IMR-90 (cell line): ENCODE measurements at regions not wholly inside any gene's neighbourhood (a gene's known extent, or its start where the extent isn't known, plus 50 kb on each side); places are given as distances from the start of the nearest gene placed in this dataset.

Source experiments
- ATAC-seq: fragments of 200-7000 bp; cut with Tn5 transposase; 2 replicates; pipeline ENCODE4 v1.9.1; 2020; ENCODE audit warnings: low read depth, mild to moderate bottlenecking, moderate library complexity
- BruUV-seq: library from RNA; stranded (reverse); fragments of 400-500 nt; replicated peaks from 2 replicates; lab custom pipeline; 2021; lab: Mats Ljungman, UMichigan
- CTCF ChIA-PET: fragments of 300-600 bp; formaldehyde crosslinking; extraction: SDS; loops from one replicate; lab custom pipeline; 2021; ENCODE audit warnings: antibody characterized with exemption; lab: Yijun Ruan, JAX
- POLR2A ChIA-PET: fragments of 300-600 bp; sonication (Branson Sonifier 250); formaldehyde crosslinking; loops from one replicate; lab custom pipeline; 2022; ENCODE audit warnings: antibody characterized with exemption; ENCODE audit not compliant: unreplicated experiment; lab: Charles Lee
- DNase-seq: peaks from one replicate; pipeline ENCODE4 v3.0.0; 2013
- H2AFZ ChIP-seq: replicated peaks from 2 replicates; pipeline ENCODE3; 2013; ENCODE audit warnings: low read length, mild to moderate bottlenecking; ENCODE audit not compliant: poor library complexity
- H2AK5ac ChIP-seq: 2 replicates; pipeline ENCODE4 v1.6.1; 2013; ENCODE audit warnings: low read depth, low read length, inconsistent platforms
- H2AK9ac ChIP-seq: replicated peaks from 2 replicates; pipeline ENCODE3; 2013; ENCODE audit warnings: mild to moderate bottlenecking, low read depth, low read length, moderate library complexity; ENCODE audit not compliant: poor library complexity
- H2BK120ac ChIP-seq: 2 replicates; pipeline ENCODE4 v1.6.1; 2013; ENCODE audit warnings: low read depth, low read length, inconsistent platforms
- H2BK15ac ChIP-seq: 3 replicates; pipeline ENCODE4 v1.6.1; 2013; ENCODE audit warnings: low read depth, low read length, inconsistent platforms
- H2BK20ac ChIP-seq: 2 replicates; pipeline ENCODE4 v1.6.1; 2013; ENCODE audit warnings: low read depth, mild to moderate bottlenecking, inconsistent platforms, low read length, moderate library complexity
- H2BK5ac ChIP-seq: 2 replicates; pipeline ENCODE4 v1.6.1; 2013; ENCODE audit warnings: mild to moderate bottlenecking, low read depth, low read length, inconsistent platforms; ENCODE audit not compliant: poor library complexity, severe bottlenecking
- H3K14ac ChIP-seq: replicated peaks from 2 replicates; pipeline ENCODE4 v1.6.1; 2013; ENCODE audit warnings: low read depth, low read length, inconsistent platforms
- H3K18ac ChIP-seq: 2 replicates; pipeline ENCODE4 v1.6.1; 2013; ENCODE audit warnings: low read depth, low read length, control low read depth
- H3K23ac ChIP-seq: 2 replicates; pipeline ENCODE4 v1.6.1; 2013; ENCODE audit warnings: low read depth, low read length, inconsistent platforms
- H3K27ac ChIP-seq: 2 replicates; pipeline ENCODE4 v1.5.1; 2013; ENCODE audit warnings: mild to moderate bottlenecking, control low read depth, low read length; ENCODE audit not compliant: insufficient read depth
- H3K27me3 ChIP-seq: 2 replicates; pipeline ENCODE4 v1.6.1; 2013; ENCODE audit warnings: low read length; ENCODE audit not compliant: control insufficient read depth, insufficient read depth
- H3K36me3 ChIP-seq: 2 replicates; pipeline ENCODE4 v1.6.1; 2013; ENCODE audit warnings: low read length, mixed read lengths; ENCODE audit not compliant: control insufficient read depth, insufficient read depth
- H3K4ac ChIP-seq: 2 replicates; pipeline ENCODE4 v1.6.1; 2013; ENCODE audit warnings: low read depth, low read length, inconsistent platforms
- H3K4me1 ChIP-seq: 2 replicates; pipeline ENCODE4 v1.6.1; 2013; ENCODE audit warnings: low read length, mixed read lengths; ENCODE audit not compliant: control insufficient read depth, insufficient read depth
- H3K4me2 ChIP-seq: 2 replicates; pipeline ENCODE4 v1.6.1; 2013; ENCODE audit warnings: low read depth, mild to moderate bottlenecking, control low read depth, low read length, moderate library complexity
- H3K4me3 ChIP-seq: 2 replicates; pipeline ENCODE4 v1.5.1; 2013; ENCODE audit warnings: low read depth, mild to moderate bottlenecking, control low read depth, low read length, moderate library complexity; ENCODE audit not compliant: insufficient read depth
- H3K56ac ChIP-seq: 2 replicates; pipeline ENCODE4 v1.6.1; 2013; ENCODE audit warnings: low read length, inconsistent platforms; ENCODE audit not compliant: insufficient read depth; ENCODE audit errors: extremely low read depth
- H3K79me1 ChIP-seq, 2 experiments: 2 replicates each; pipeline ENCODE4 v1.6.1; 2013; ENCODE audit warnings: low read length in 2 of 2, inconsistent platforms in 1 of 2, low read depth in 1 of 2
- H3K9ac ChIP-seq: 2 replicates; pipeline ENCODE4 v1.6.1; 2013; ENCODE audit warnings: low read depth, low read length, control low read depth
- H3K9me1 ChIP-seq: 2 replicates; pipeline ENCODE4 v1.6.1; 2013; ENCODE audit warnings: low read length, inconsistent platforms; ENCODE audit not compliant: insufficient read depth
- H3K9me3 ChIP-seq: 2 replicates; pipeline ENCODE4 v1.6.1; 2013; ENCODE audit warnings: low read length; ENCODE audit not compliant: control insufficient read depth, insufficient read depth
- H4K20me1 ChIP-seq: 2 replicates; pipeline ENCODE4 v1.6.1; 2013; ENCODE audit warnings: low read length, inconsistent platforms; ENCODE audit not compliant: insufficient read depth
- H4K5ac ChIP-seq: 2 replicates; pipeline ENCODE4 v1.6.1; 2013; ENCODE audit warnings: mild to moderate bottlenecking, low read depth, low read length, control low read depth
- H4K8ac ChIP-seq, 2 experiments: 2 replicates each; pipeline ENCODE4 v1.6.1; 2013; ENCODE audit warnings: low read depth in 2 of 2, low read length in 2 of 2, control low read depth in 1 of 2, inconsistent platforms in 1 of 2
- H4K91ac ChIP-seq: 2 replicates; pipeline ENCODE4 v1.6.1; 2013; ENCODE audit warnings: low read depth, low read length, inconsistent platforms; ENCODE audit not compliant: insufficient read depth
- BHLHE40 ChIP-seq: fragments of 150-350 bp; IDR thresholded peaks from 2 replicates; pipeline ENCODE4 v1.6.1; 2016; ENCODE audit warnings: mild to moderate bottlenecking, low read depth, low read length
- CEBPB ChIP-seq: IDR thresholded peaks from 2 replicates; pipeline ENCODE4 v1.6.1; 2012; ENCODE audit warnings: low read depth, low read length, improper control_type of control experiment
- MAFK ChIP-seq: IDR thresholded peaks from 2 replicates; pipeline ENCODE4 v1.6.1; 2012; ENCODE audit warnings: low read depth, low read length, improper control_type of control experiment
- MXI1 ChIP-seq: IDR thresholded peaks from 2 replicates; pipeline ENCODE4 v1.6.1; 2012; ENCODE audit warnings: low read depth, mild to moderate bottlenecking, low read length, moderate library complexity, borderline replicate concordance
- POLR2A ChIP-seq: IDR thresholded peaks from 2 replicates; pipeline ENCODE4 v1.6.1; 2012; ENCODE audit warnings: mild to moderate bottlenecking, low read depth, low read length
- RAD21 ChIP-seq: IDR thresholded peaks from 2 replicates; pipeline ENCODE4 v1.6.1; 2012; ENCODE audit warnings: low read length, improper control_type of control experiment
- SMC3 ChIP-seq: fragments of 150-350 bp; IDR thresholded peaks from 2 replicates; pipeline ENCODE4 v1.6.1; 2016; ENCODE audit warnings: low read depth, mild to moderate bottlenecking, antibody characterized with exemption, low read length, moderate library complexity
- WGBS, 2 experiments: methylation state at CpG; one replicate each; pipeline versions ENCODE4 v1.1.5 to v1.1.7; 2013; ENCODE audit warnings: missing lambda C conversion rate in 2 of 2; ENCODE audit not compliant: insufficient read length in 1 of 2; ENCODE audit errors: extremely low coverage in 2 of 2; 5-methylcytosine and 5-hydroxymethylcytosine counted together
- dilution Hi-C: fragments of 300-500 bp; cut with HindIII; formaldehyde crosslinking; loops from one replicate; pipeline ENCODE4 v1.14.3; 2018; ENCODE audit warnings: low sequenced_read_pairs; ENCODE audit not compliant: unreplicated experiment
- in situ Hi-C: fragments of 300-500 bp; cut with MboI; formaldehyde crosslinking; loops from 3 replicates; pipeline ENCODE4 v1.14.3; 2019; ENCODE audit warnings: low sequenced_read_pairs, inconsistent platforms, mixed read lengths
- intact Hi-C: fragments of 100-400 bp; cut with micrococcal nuclease; formaldehyde crosslinking; loops from 2 replicates; pipeline ENCODE4 v1.10.0; 2022
- TF ChIP-seq, protein P1 (sequence below): conservative IDR thresholded peaks from 2 replicates; pipeline ENCODE4 v1.5.1; 2012; ENCODE audit warnings: mild to moderate bottlenecking, low read depth, low read length, improper control_type of control experiment

DNA sequence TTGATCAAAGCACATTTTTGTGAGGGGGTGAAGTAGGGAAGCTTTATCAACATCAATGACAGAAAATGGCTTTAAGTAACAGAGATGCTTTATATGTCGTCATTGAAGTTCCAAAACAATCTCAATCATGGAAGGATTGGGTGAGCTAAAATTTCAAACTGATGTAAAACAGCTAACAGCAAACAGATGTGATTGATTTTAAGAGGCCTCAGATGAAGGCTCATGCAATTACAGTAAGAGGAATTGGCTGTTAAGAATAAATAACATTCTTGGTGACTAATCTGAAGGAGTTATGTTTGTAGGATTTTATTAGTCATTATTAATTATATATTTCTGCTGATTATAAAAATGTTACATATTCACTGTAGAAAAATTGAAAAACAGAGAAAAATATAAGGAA, 63.5 kb upstream of the PUM3 start:
- CTCF ChIA-PET, result interaction anchor here (1.7 kb wide), 1 partner anchor 14 kb away, joined by 5 read pairs; no protein-coding TSS in a partner anchor
- no peak overlapping the region for H3K9ac ChIP-seq
- no peak overlapping the region for H3K18ac ChIP-seq
- intact Hi-C loops (no loop called here), in situ Hi-C loops (no loop called here), dilution Hi-C loops (no loop called here)
- no peak overlapping the region for H2AK9ac ChIP-seq
- H4K20me1 ChIP-seq, result no peaks in the 10 kb centered on the region
- no peak overlapping the region for H4K8ac ChIP-seq
- H3K4me2 ChIP-seq, result no peak overlapping the region
- no peaks in the 10 kb centered on the region for H3K9me3 ChIP-seq
- no peaks in the 10 kb centered on the region for H3K9me1 ChIP-seq
- no peak overlapping the region for H2AK5ac ChIP-seq
- H2BK120ac ChIP-seq, result no peak overlapping the region
- H3K27me3 ChIP-seq, result no peaks in the 10 kb centered on the region
- H3K36me3 ChIP-seq, result no peaks in the 10 kb centered on the region
- POLR2A ChIA-PET, result no interaction called here
- ATAC-seq, result no peak
- no peak overlapping the region for H3K27ac ChIP-seq
- WGBS, 2 experiments, result no CpG with 5 or more reads among the region's 1 CpG
- H3K56ac ChIP-seq, result no peak overlapping the region
- H3K4me1 ChIP-seq, result no peaks in the 10 kb centered on the region
- no peak overlapping the region for H2BK20ac ChIP-seq
- no peak overlapping the region for H3K14ac ChIP-seq
- TF ChIP-seq, protein P1, sequence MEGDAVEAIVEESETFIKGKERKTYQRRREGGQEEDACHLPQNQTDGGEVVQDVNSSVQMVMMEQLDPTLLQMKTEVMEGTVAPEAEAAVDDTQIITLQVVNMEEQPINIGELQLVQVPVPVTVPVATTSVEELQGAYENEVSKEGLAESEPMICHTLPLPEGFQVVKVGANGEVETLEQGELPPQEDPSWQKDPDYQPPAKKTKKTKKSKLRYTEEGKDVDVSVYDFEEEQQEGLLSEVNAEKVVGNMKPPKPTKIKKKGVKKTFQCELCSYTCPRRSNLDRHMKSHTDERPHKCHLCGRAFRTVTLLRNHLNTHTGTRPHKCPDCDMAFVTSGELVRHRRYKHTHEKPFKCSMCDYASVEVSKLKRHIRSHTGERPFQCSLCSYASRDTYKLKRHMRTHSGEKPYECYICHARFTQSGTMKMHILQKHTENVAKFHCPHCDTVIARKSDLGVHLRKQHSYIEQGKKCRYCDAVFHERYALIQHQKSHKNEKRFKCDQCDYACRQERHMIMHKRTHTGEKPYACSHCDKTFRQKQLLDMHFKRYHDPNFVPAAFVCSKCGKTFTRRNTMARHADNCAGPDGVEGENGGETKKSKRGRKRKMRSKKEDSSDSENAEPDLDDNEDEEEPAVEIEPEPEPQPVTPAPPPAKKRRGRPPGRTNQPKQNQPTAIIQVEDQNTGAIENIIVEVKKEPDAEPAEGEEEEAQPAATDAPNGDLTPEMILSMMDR, result no peak
- TF ChIP-seq MXI1, result no peak
- no peak for TF ChIP-seq BHLHE40
- no peak for TF ChIP-seq MAFK
- no peak for TF ChIP-seq SMC3
- TF ChIP-seq POLR2A, result no peak
- TF ChIP-seq CEBPB, result no peak
- no peak for TF ChIP-seq RAD21
- H3K79me1 ChIP-seq, result no peaks in the 10 kb centered on the region
- no peak overlapping the region for H4K91ac ChIP-seq
- no peak for DNase-seq
- H4K5ac ChIP-seq, result no peak overlapping the region
- BruUV-seq, result no TSS peak
- no peak overlapping the region for H3K4ac ChIP-seq
- H3K4me3 ChIP-seq, result no peak overlapping the region
- no peak overlapping the region for H2AFZ ChIP-seq
- H2BK15ac ChIP-seq, result no peak overlapping the region
- H2BK5ac ChIP-seq, result no peak overlapping the region
- no peak overlapping the region for H3K23ac ChIP-seq
